ENCODE measurements at regions not wholly inside any gene's neighbourhood (a gene's known extent, or its start where the extent isn't known, plus 50 kb on each side); places are given as distances from the start of the nearest gene placed in this dataset.

DNA sequence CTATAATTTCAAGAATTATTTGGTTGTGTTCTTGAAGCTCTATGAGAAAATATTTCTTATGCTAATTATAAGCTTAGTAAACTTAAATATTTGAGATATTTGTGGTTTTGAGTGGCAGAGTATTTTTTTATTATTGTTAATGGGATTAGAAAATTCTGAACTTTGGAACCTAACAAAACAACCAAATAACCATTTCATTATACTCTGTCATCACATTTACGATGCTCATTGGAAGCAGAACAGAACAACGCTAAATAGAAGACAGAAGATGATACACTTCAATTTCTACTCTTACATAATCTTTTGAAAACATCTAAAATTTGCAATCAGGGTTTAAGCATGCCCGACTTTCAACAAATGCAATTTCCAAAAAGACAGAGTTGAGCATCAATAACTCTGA lies 270.2 kb downstream of the PTPRC start:
- Histone ChIP-seq H3K9ac (ENCODE audit: low read depth, low read length) (no peak overlapping the region), H3K4me3 (ENCODE audit: low read depth, low read length) (no peak overlapping the region), H3K9me3 (ENCODE audit: control insufficient read depth, insufficient read depth, low read length) (no peaks in the 10 kb centered on the region), H3K27me3 (ENCODE audit: control insufficient read depth, insufficient read depth, low read length) (no peaks in the 10 kb centered on the region), H3K36me3 (ENCODE audit: control insufficient read depth, insufficient read depth, low read length) (no peaks in the 10 kb centered on the region), H3K4me1 (ENCODE audit: control insufficient read depth, insufficient read depth, low read length) (no peaks in the 10 kb centered on the region)

DNA sequence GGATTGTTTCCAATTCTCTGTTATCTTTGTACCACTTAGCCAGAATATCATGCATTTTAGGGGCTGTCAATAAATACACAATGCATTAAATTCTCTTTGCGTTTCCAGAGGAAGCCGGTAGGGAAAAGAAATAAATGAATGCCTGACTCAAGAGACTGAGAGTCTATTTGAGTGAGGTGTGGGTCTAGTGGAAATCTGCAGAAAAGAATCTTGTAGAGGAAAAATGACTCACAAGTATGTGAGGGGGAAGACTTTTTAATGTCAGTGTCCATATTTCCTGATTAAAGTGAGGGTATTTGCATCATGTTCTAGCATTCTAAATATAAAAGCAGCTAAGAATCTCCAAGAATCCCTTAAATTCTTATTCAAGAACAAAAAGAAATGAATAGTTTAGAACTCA lies 271.1 kb downstream of the PTPRC start:
- no peak overlapping the region for H3K4me3 ChIP-seq (ENCODE audit: low read depth, low read length)
- no peaks in the 10 kb centered on the region for H3K27me3 ChIP-seq (ENCODE audit: control insufficient read depth, insufficient read depth, low read length)
- no peaks in the 10 kb centered on the region for H3K36me3 ChIP-seq (ENCODE audit: control insufficient read depth, insufficient read depth, low read length)
- H3K4me1 ChIP-seq (ENCODE audit: control insufficient read depth, insufficient read depth, low read length): no peaks in the 10 kb centered on the region
- no peaks in the 10 kb centered on the region for H3K9me3 ChIP-seq (ENCODE audit: control insufficient read depth, insufficient read depth, low read length)
- no peak overlapping the region for H3K9ac ChIP-seq (ENCODE audit: low read depth, low read length)

DNA sequence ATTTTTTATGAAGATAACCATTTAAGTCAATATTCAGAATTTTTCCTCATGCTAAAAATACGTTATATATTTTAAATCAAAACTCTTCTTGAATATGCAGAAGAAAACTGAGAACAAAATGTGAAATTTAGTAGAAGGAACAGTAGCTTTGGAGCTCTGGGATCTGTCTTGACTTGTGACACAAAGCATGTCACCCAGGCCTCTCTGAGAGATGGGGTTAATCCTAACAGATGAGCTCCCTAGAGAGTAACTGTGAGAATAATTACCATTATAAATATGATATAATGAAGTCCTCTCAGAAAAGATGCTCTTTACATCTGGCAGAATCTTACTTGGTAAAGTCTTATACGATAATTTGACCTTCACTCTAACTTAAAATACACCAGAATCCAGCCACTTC lies 272.0 kb downstream of the PTPRC start:
- no peak overlapping the region for H3K4me3 ChIP-seq (ENCODE audit: low read depth, low read length)
- no peaks in the 10 kb centered on the region for H3K9me3 ChIP-seq (ENCODE audit: control insufficient read depth, insufficient read depth, low read length)
- no peaks in the 10 kb centered on the region for H3K4me1 ChIP-seq (ENCODE audit: control insufficient read depth, insufficient read depth, low read length)

DNA sequence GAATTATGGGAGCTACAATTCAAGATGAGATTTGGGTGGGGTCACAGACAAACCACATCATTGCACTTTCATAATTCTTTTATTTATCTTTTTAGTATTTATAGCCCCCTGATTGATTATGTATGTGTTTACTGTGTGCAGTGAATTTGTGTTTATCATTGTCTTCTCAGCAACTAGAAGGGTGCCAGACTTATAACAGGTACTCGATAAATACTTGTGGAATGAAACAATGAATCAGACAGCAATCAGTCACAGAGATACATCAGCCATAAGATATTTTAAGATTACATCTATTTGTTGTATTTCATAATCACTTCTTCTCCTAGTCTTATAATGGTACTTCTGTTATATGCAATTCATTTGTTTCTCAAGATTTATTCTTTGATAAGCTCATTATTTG lies 273.2 kb downstream of the PTPRC start:
- H3K4me1 ChIP-seq (ENCODE audit: control insufficient read depth, insufficient read depth, low read length): no peaks in the 10 kb centered on the region
- H3K36me3 ChIP-seq (ENCODE audit: control insufficient read depth, insufficient read depth, low read length): no peaks in the 10 kb centered on the region
- no peak overlapping the region for H3K9ac ChIP-seq (ENCODE audit: low read depth, low read length)
- H3K4me3 ChIP-seq (ENCODE audit: low read depth, low read length): no peak overlapping the region
- H3K27me3 ChIP-seq (ENCODE audit: control insufficient read depth, insufficient read depth, low read length): no peaks in the 10 kb centered on the region
- H3K9me3 ChIP-seq (ENCODE audit: control insufficient read depth, insufficient read depth, low read length): no peaks in the 10 kb centered on the region

More for the DNA sequence above, 272.0 kb downstream of the PTPRC start:
- Histone ChIP-seq H3K36me3 (ENCODE audit: control insufficient read depth, insufficient read depth, low read length) (no peaks in the 10 kb centered on the region), H3K9ac (ENCODE audit: low read depth, low read length) (no peak overlapping the region), H3K27me3 (ENCODE audit: control insufficient read depth, insufficient read depth, low read length) (no peaks in the 10 kb centered on the region)

DNA sequence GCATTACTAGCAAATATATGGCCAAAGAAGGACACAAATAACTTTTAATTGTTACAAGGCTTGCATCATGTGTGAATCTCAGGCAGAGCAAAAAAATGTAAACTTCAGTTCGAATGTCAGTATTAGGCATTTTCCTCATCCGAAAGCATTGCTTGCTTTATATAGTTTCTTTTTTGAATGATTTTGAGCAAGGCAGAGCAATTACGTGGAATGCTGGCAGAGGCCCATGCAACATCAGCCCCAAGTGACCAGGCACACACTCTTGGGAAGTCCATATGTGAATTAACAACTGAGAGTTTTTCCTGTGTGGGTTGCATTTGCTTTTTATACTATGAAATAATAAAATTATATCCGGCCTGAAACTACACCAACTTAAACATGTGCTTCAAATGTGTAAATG lies 274.8 kb downstream of the PTPRC start:
- Histone ChIP-seq H3K36me3 (ENCODE audit: control insufficient read depth, insufficient read depth, low read length) (no peaks in the 10 kb centered on the region), H3K9ac (ENCODE audit: low read depth, low read length) (no peak overlapping the region), H3K4me3 (ENCODE audit: low read depth, low read length) (no peak overlapping the region), H3K27me3 (ENCODE audit: control insufficient read depth, insufficient read depth, low read length) (no peaks in the 10 kb centered on the region), H3K4me1 (ENCODE audit: control insufficient read depth, insufficient read depth, low read length) (no peaks in the 10 kb centered on the region), H3K9me3 (ENCODE audit: control insufficient read depth, insufficient read depth, low read length) (no peaks in the 10 kb centered on the region)

GRCh38 chr1:198915327-198916231 lies 276.7 kb downstream of the PTPRC start:
- no peaks in the 10 kb centered on the region for H3K27me3 ChIP-seq (ENCODE audit: control insufficient read depth, insufficient read depth, low read length)
- H3K9me3 ChIP-seq (ENCODE audit: control insufficient read depth, insufficient read depth, low read length): no peaks in the 10 kb centered on the region
- no peak overlapping the region for H3K9ac ChIP-seq (ENCODE audit: low read depth, low read length)
- H3K36me3 ChIP-seq (ENCODE audit: control insufficient read depth, insufficient read depth, low read length): no peaks in the 10 kb centered on the region
- no peak overlapping the region for H3K4me3 ChIP-seq (ENCODE audit: low read depth, low read length)
- no peaks in the 10 kb centered on the region for H3K4me1 ChIP-seq (ENCODE audit: control insufficient read depth, insufficient read depth, low read length)

DNA sequence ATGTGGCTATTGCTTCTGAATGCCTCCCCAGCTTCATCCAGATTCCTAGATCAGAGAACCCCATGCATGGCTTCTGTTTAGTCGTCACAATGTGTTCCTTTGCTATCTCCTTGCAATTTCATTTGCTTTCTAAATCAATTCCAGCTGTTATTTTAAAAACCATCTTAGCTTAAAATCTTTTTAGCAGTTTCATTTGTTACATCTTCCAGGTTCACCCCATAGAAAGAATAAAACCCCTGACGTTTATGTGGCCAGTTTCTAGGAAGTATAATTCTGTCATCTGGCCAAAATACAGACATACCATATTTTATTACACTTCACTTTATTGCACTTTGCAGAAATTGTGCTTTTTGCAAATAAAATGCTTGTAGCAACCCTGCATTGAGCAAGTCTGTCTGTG lies 278.4 kb downstream of the PTPRC start:
- no peak overlapping the region for H3K9ac ChIP-seq (ENCODE audit: low read depth, low read length)
- H3K36me3 ChIP-seq (ENCODE audit: control insufficient read depth, insufficient read depth, low read length): no peaks in the 10 kb centered on the region
- no peaks in the 10 kb centered on the region for H3K4me1 ChIP-seq (ENCODE audit: control insufficient read depth, insufficient read depth, low read length)
- H3K27me3 ChIP-seq (ENCODE audit: control insufficient read depth, insufficient read depth, low read length): no peaks in the 10 kb centered on the region
- H3K4me3 ChIP-seq (ENCODE audit: low read depth, low read length): no peak overlapping the region
- no peaks in the 10 kb centered on the region for H3K9me3 ChIP-seq (ENCODE audit: control insufficient read depth, insufficient read depth, low read length)

GRCh38 chr1:198918920-198919319 lies 280.1 kb downstream of the PTPRC start:
- no peaks in the 10 kb centered on the region for H3K4me1 ChIP-seq (ENCODE audit: control insufficient read depth, insufficient read depth, low read length)
- no peaks in the 10 kb centered on the region for H3K27me3 ChIP-seq (ENCODE audit: control insufficient read depth, insufficient read depth, low read length)
- no peaks in the 10 kb centered on the region for H3K9me3 ChIP-seq (ENCODE audit: control insufficient read depth, insufficient read depth, low read length)
- no peaks in the 10 kb centered on the region for H3K36me3 ChIP-seq (ENCODE audit: control insufficient read depth, insufficient read depth, low read length)
- H3K9ac ChIP-seq (ENCODE audit: low read depth, low read length): no peak overlapping the region
- no peak overlapping the region for H3K4me3 ChIP-seq (ENCODE audit: low read depth, low read length)

DNA sequence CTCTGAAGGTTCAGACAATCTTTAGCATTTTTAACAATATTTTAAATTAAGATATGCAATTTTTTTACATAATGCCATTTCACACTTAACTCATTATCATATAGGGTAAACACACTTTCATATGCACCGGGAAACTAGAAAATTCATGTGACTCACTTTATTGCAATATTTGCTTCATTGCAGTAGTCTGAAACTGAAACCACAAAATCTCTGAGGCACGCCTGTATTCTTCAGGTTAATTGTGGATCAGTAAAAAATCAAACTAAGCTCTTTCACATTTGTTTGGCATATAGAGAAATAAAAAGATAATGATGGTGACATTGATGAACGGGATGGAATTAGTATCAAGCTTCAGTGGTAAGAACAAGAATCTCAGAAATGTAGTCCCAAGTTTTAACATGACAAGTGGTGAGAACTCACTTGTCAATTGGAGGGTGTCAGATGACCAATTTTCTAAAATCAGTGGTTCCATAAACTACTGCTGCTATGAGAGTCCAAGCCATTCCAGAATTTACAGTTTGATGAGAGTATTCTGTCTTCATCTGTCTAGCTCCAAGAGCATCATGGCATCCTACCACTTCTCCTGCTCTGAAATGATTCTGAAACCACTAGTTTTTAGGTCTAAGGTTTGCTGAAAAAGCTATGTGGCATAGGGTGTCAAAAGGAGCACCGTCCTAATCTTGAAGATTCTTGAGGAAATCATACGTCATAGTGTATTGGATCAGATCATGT lies 281.0 kb downstream of the PTPRC start:
- no peaks in the 10 kb centered on the region for H3K4me1 ChIP-seq (ENCODE audit: control insufficient read depth, insufficient read depth, low read length)
- no peak overlapping the region for H3K9ac ChIP-seq (ENCODE audit: low read depth, low read length)
- no peaks in the 10 kb centered on the region for H3K36me3 ChIP-seq (ENCODE audit: control insufficient read depth, insufficient read depth, low read length)
- no peaks in the 10 kb centered on the region for H3K9me3 ChIP-seq (ENCODE audit: control insufficient read depth, insufficient read depth, low read length)
- H3K4me3 ChIP-seq (ENCODE audit: low read depth, low read length): no peak overlapping the region
- no peaks in the 10 kb centered on the region for H3K27me3 ChIP-seq (ENCODE audit: control insufficient read depth, insufficient read depth, low read length)

DNA sequence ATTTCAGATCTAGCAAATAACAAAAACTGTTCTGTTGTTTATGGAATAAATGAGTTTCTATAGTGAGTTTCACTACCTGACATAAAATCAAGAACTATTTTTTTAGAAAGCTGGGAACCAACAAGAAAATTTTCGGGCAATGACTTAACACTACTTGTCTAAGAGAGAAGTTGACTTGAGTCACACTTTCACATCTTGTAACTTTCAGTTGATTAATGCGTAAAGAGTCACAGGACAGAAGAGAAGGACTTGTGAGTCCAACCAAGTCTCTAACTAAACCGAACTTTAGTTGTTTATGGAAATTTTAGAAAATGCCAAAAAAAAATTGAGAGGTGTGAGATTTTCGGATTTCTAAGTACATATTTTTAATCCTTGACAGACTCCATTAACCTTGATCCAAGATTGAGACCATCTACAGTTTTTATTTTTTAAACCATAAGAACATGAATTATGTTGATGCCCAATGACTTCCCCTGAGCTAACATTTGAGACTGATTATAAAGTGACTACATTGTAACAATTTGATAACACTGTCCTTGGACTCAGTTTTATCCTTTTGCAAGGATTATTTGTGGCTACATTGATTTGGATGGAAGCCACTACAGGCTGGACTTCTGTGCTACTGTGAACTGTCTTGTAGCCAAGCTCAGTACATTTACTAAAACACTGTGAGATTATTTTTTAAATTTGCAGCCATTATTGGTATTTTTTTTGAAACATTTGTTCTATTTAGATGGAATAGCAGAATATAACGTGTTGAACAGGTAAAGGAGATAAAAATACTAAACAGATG lies 284.0 kb downstream of the PTPRC start:
- Histone ChIP-seq H3K4me1 (ENCODE audit: control insufficient read depth, insufficient read depth, low read length) (no peaks in the 10 kb centered on the region), H3K4me3 (ENCODE audit: low read depth, low read length) (no peak overlapping the region), H3K9me3 (ENCODE audit: control insufficient read depth, insufficient read depth, low read length) (no peaks in the 10 kb centered on the region), H3K36me3 (ENCODE audit: control insufficient read depth, insufficient read depth, low read length) (no peaks in the 10 kb centered on the region), H3K9ac (ENCODE audit: low read depth, low read length) (no peak overlapping the region), H3K27me3 (ENCODE audit: control insufficient read depth, insufficient read depth, low read length) (no peaks in the 10 kb centered on the region)

DNA sequence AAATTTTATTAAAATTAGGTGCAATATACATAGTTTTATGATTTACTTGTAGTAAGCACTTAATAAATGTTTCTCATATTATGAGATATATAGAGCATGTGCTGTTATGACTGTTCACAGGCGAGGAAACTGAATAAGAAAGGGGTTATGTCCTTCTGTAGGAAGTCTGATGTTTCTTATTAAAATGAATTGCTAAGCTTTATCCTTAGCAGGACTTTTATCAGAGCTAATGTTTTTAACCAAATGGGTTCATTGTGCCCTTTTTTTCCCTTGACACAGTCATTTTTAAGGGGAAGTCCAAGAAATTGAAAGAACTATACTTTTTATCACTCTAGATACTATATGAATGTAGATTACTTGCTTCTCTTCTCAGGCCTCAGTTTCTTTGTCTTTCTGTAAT lies 285.2 kb downstream of the PTPRC start:
- no peaks in the 10 kb centered on the region for H3K9me3 ChIP-seq (ENCODE audit: control insufficient read depth, insufficient read depth, low read length)
- H3K27me3 ChIP-seq (ENCODE audit: control insufficient read depth, insufficient read depth, low read length): no peaks in the 10 kb centered on the region
- no peaks in the 10 kb centered on the region for H3K4me1 ChIP-seq (ENCODE audit: control insufficient read depth, insufficient read depth, low read length)
- no peaks in the 10 kb centered on the region for H3K36me3 ChIP-seq (ENCODE audit: control insufficient read depth, insufficient read depth, low read length)
- no peak overlapping the region for H3K9ac ChIP-seq (ENCODE audit: low read depth, low read length)
- H3K4me3 ChIP-seq (ENCODE audit: low read depth, low read length): no peak overlapping the region

Measured in iPS-15b (cell line).